Hematopoietic multipotent progenitor cell treated with erythropoietin and hydrocortisone succinate and interleukin-3 and kit ligand, for 8 days (in vitro differentiated cells): ENCODE measurements at regions not wholly inside any gene's neighbourhood (a gene's known extent, or its start where the extent isn't known, plus 50 kb on each side); places are given as distances from the start of the nearest gene placed in this dataset.

Experiments used
- DNase-seq: peaks from one replicate; pipeline ENCODE4 v3.0.0-alpha.2; 2015

DNA sequence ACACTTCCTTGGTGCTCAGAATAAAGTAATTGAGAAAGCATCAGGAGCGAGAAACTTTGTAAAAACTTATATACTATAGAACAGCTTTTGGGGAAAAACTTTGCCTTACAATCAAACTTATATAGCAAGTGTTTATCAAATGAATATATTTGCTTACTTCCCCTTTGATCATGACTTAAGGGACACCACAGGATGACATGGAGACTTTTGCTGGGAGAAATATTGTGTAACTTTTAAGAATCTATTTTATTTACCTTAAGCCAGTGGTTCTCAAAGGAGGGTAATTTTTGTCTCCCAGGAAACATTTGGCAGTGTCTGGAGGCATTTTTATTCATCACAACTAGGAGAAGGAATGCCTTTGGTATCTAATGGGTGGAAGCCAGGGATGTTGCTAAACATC lies 173.8 kb upstream of the HABP2 start:
- DNase-seq = no peak

GRCh38 chr10:113381416-113381815 lies 171.4 kb upstream of the HABP2 start:
- no peak for DNase-seq

GRCh38 chr10:113381981-113382509 lies 170.8 kb upstream of the HABP2 start:
- peak; percentile 45 for DNase-seq

- DNase-seq = no peak
These were observed 170.2 kb upstream of the HABP2 start for GRCh38 chr10:113382691-113383090.

DNA sequence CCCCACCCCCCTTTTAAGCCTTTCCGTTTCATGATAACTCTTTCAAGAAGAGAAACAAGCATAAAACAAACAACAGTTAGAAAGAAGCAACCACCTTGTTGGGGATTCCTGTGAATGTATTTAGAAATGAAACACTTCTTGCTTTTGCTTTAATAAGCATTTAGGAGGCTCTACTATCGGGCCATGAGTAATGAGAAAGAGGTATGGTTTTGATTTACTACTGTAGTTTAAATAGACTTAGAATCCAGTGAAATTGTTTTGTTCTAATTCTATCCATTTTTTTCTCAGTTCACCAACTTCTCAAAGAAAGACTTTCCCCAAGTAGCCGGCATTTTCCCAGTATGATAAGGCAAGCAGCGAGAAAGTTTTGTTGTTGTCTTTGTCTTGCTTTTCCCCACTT lies 168.7 kb upstream of the HABP2 start:
- no peak for DNase-seq

GRCh38 chr10:113385021-113385999 lies 167.5 kb upstream of the HABP2 start:
- DNase-seq = peak; percentile 76

DNA sequence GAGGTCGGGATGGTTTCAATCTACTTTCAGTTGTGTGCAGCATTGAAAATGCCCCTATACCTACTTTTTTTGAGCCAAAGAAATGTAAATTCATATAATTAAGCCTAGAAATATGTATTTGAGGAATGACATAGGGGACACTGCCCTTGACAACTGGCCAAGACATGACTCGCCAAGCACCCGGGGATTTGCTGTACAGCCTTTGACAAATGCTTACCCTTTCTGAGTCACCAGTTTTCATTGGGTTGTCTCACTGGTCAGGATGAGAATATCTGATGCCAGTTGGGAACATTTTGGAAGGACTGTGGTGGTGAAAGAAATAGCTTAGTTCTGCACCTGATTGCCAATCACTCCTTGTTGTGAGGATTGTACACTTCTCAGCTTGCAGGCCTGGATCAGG lies 166.8 kb upstream of the HABP2 start:
- DNase-seq = no peak

GRCh38 chr10:113389969-113390368 lies 162.9 kb upstream of the HABP2 start:
- no peak for DNase-seq

- no peak for DNase-seq
These were observed 162.0 kb upstream of the HABP2 start for GRCh38 chr10:113390896-113391295.

- no peak for DNase-seq
These were observed 155.8 kb upstream of the HABP2 start for GRCh38 chr10:113397047-113397446.

- no peak for DNase-seq
These were observed 153.8 kb upstream of the HABP2 start for GRCh38 chr10:113399065-113399464.

GRCh38 chr10:113402602-113403001 lies 150.3 kb upstream of the HABP2 start:
- DNase-seq = no peak

- no peak for DNase-seq
These were observed 145.6 kb upstream of the HABP2 start for GRCh38 chr10:113407218-113407617.

DNA sequence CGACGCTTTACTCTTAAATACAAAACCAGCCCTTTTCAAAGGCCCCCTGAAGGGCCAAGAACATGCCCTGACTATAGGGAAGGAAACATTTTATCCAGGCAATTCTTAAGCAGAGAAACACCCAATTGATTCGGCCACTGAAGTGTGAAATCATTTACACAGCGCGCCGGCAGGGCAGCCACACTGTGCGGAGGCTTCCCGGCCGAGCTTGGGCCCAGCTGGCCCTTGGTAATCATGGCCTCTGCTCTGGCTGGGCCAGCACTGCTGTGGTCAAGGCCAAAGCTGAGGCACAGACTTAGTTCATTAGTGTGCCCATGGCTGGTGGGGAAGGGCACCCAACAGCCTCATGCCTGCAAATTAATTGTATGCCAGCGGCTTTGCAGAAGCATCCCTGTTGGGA lies 143.7 kb upstream of the HABP2 start:
- DNase-seq = no peak

DNA sequence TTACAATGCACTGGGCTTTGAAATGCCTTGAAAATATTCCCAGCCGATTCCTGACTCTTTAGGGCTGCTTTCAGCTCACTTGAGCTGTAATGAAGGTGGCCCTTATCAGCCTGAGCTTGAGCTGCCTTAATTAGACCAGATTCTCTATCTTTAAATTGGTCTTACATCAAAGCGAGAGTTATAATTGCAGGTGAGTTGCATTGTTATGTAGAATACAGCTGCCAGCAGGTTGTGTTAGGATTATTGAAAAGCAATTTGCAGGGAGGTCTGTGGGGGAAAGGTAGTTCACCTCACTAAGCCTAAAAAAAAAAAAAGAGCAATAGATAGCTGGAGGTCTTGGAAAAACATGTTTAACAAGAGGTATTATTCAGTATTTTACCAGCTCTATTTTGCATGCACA lies 142.2 kb upstream of the HABP2 start:
- DNase-seq = no peak

DNA sequence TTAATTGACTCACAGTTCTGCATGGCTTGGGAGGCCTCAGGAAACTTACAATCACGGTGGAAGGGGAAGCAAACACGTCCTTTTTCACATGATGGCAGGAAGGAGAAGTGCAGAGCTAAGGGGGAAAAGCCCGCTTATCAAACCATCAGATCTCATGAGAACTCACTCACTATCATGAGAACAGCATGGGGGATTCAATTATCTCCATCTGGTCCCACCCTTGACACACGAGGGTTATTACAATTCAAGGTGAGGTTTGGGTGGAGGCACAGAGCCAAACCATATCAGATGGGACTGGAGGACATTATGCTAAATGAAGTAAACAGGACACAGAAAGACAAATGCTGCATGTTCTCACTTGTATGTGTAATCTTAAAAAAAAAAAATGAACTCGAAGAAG lies 141.4 kb upstream of the HABP2 start:
- DNase-seq = no peak

- no peak for DNase-seq
These were observed 140.7 kb upstream of the HABP2 start for GRCh38 chr10:113412161-113412560.

DNA sequence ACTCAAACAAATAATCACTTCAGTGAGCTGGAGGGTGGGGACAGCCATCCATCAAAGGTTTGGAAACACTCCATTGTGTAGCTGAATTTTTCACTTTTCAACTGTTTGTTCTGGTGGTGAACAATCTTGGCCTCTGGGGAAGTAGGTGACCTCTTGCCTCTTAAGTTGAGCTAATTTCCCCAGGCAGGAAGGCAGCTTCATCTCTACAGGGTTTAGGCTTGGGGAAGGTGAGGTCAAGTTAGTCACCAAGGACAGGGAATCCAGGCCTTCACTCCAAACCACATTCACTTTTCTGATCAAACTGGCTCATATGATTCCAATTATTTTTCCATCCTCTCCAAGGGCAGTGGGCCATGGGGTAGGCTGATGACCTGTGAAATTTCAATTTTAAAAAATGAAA lies 138.3 kb upstream of the HABP2 start:
- DNase-seq = no peak

DNA sequence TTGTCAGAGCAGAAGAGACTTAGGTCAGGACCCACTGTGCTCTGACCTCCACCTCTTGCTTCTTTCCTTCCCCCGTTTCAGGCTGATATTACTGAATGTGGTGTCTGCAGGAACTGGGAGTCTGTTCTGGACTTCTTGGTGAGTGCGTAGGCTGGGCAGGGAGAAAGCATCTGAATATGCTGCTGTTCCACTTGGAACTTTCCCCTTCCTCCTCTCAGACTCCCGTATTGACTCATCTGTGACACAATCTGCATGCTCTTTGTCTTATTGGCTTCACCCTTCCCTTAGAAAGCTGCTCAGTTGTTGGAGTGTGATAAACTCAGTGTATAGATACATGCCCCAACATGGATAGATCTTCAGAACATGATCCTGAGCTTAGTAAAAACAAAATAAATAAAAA lies 137.6 kb upstream of the HABP2 start:
- DNase-seq = no peak

GRCh38 chr10:113420057-113420732 lies 132.7 kb upstream of the HABP2 start:
- DNase-seq = no peak

GRCh38 chr10:113420733-113421675 lies 131.8 kb upstream of the HABP2 start:
- no peak for DNase-seq

GRCh38 chr10:113422371-113422770 lies 130.5 kb upstream of the HABP2 start:
- no peak for DNase-seq
